ENCODE measurements at regions not wholly inside any gene's neighbourhood (a gene's known extent, or its start where the extent isn't known, plus 50 kb on each side); places are given as distances from the start of the nearest gene placed in this dataset.

DNA sequence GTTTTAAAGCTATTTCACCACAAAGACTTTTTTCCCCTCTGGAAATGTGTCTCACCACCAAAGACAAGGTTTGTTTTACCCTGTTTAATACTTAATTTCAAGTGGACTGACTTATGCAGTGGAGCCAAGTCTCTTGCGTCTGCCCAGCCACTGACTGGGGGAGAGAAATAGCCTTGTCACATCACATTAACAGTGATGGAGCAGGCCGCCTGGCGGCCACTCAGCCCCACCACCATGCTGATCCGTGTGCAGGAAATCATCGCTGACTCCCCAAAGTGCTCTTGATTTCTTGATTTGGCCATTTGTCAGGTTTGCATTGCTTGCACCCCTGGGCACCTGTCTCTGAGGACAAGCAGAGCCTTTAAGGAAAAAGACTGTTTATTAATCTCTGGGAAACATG lies 334.1 kb downstream of the GLRX3 start:
- Histone ChIP-seq H3K9ac (no peak overlapping the region), H3K27ac (no peak overlapping the region), H3K4me2 (no peak overlapping the region), H3K27me3 (ENCODE audit: insufficient read depth, low read depth) (no peaks in the 10 kb centered on the region), H3K79me2 (ENCODE audit: insufficient read depth, low read depth) (no peaks in the 10 kb centered on the region), H3K4me1 (ENCODE audit: low read depth, poor library complexity, severe bottlenecking) (no peaks in the 10 kb centered on the region), H3K36me3 (ENCODE audit: insufficient read depth) (no peaks in the 10 kb centered on the region), H4K20me1 (ENCODE audit: insufficient read depth) (no peaks in the 10 kb centered on the region), H2AFZ (ENCODE audit: low read depth) (no peak overlapping the region), H3K4me3 (IDR thresholded peaks at IDR 0.05; ENCODE audit: insufficient read depth, low read depth, low read length) (no peak overlapping the region)
- TF ChIP-seq, protein P1, sequence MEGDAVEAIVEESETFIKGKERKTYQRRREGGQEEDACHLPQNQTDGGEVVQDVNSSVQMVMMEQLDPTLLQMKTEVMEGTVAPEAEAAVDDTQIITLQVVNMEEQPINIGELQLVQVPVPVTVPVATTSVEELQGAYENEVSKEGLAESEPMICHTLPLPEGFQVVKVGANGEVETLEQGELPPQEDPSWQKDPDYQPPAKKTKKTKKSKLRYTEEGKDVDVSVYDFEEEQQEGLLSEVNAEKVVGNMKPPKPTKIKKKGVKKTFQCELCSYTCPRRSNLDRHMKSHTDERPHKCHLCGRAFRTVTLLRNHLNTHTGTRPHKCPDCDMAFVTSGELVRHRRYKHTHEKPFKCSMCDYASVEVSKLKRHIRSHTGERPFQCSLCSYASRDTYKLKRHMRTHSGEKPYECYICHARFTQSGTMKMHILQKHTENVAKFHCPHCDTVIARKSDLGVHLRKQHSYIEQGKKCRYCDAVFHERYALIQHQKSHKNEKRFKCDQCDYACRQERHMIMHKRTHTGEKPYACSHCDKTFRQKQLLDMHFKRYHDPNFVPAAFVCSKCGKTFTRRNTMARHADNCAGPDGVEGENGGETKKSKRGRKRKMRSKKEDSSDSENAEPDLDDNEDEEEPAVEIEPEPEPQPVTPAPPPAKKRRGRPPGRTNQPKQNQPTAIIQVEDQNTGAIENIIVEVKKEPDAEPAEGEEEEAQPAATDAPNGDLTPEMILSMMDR (conservative IDR thresholded peaks at IDR 0.05; ENCODE audit: low read depth, low read length): no peak

DNA sequence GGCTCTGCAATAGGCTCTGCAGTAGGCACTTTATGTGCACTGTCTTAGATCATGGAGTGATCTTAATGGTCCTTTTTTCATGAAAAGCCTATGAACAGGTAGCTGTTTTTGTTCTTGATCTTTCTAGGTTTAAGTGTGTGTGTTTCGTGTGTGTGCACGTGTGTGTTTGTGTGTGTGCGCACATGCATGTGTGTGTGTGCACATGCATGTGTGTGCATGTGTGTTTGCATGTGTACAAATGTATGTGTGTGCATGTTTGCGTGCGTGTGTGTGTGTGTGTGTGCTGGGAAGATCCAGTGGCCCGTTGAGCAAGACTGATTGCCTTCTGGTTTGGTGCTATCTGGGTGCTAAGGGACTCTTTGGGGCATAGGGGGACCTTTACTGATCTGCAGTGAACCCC lies 334.8 kb downstream of the GLRX3 start:
- Histone ChIP-seq H2AFZ (ENCODE audit: low read depth) (no peak overlapping the region), H4K20me1 (ENCODE audit: insufficient read depth) (no peaks in the 10 kb centered on the region), H3K4me1 (ENCODE audit: low read depth, poor library complexity, severe bottlenecking) (no peaks in the 10 kb centered on the region), H3K36me3 (ENCODE audit: insufficient read depth) (no peaks in the 10 kb centered on the region), H3K27me3 (ENCODE audit: insufficient read depth, low read depth) (no peaks in the 10 kb centered on the region), H3K4me2 (no peak overlapping the region), H3K79me2 (ENCODE audit: insufficient read depth, low read depth) (no peaks in the 10 kb centered on the region), H3K9ac (no peak overlapping the region), H3K4me3 (IDR thresholded peaks at IDR 0.05; ENCODE audit: insufficient read depth, low read depth, low read length) (no peak overlapping the region), H3K27ac (no peak overlapping the region)
- TF ChIP-seq, protein P1 (conservative IDR thresholded peaks at IDR 0.05; ENCODE audit: low read depth, low read length): no peak

DNA sequence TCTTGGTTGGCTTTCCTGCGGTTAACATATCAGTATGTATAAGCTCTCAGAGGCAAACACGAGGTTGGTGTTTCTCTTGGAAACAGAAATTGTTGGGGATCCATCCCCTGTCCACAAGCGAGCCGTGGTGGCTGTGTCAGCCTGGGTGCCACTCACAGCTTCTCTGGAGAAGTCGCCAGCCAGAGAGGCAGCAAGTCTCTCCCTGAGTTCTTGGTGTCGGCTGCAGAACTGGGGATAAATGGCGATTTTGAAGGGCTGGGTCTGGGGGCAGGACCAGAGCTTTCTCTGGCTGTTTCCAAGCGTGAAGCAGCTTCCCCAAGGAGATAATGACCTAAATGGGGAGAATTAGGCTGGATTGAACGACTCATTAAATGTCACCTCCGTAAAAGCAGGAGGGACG lies 335.3 kb downstream of the GLRX3 start:
- Histone ChIP-seq H2AFZ (ENCODE audit: low read depth) (no peak overlapping the region), H3K4me3 (IDR thresholded peaks at IDR 0.05; ENCODE audit: insufficient read depth, low read depth, low read length) (no peak overlapping the region), H4K20me1 (ENCODE audit: insufficient read depth) (no peaks in the 10 kb centered on the region), H3K36me3 (ENCODE audit: insufficient read depth) (no peaks in the 10 kb centered on the region), H3K79me2 (ENCODE audit: insufficient read depth, low read depth) (no peaks in the 10 kb centered on the region), H3K9ac (no peak overlapping the region), H3K27me3 (ENCODE audit: insufficient read depth, low read depth) (no peaks in the 10 kb centered on the region), H3K27ac (no peak overlapping the region), H3K4me2 (no peak overlapping the region), H3K4me1 (ENCODE audit: low read depth, poor library complexity, severe bottlenecking) (no peaks in the 10 kb centered on the region)
- TF ChIP-seq, protein P1 (conservative IDR thresholded peaks at IDR 0.05; ENCODE audit: low read depth, low read length): no peak

DNA sequence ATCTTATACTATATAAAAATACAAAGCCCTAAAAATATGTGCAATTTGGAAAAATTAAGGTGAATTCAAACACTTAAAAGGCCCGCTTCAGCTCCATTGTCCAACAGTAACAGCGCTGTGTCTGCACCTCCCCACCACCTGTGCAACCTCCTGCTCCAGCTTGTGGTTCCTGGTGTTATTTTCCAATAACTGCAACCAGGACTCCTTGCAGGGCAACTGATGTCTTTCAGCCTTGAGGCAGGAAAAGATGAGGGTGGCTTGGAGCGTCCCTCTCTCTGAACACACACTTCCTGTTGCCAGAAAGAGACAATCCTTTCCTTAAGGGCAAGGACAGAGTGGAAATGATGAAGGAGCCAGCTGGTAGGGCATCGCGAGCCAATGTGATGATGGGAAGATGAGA lies 336.0 kb downstream of the GLRX3 start:
- H3K4me1 ChIP-seq (ENCODE audit: low read depth, poor library complexity, severe bottlenecking): no peaks in the 10 kb centered on the region
- H3K9ac ChIP-seq: no peak overlapping the region
- H3K4me3 ChIP-seq (IDR thresholded peaks at IDR 0.05; ENCODE audit: insufficient read depth, low read depth, low read length): no peak overlapping the region
- H3K27ac ChIP-seq: no peak overlapping the region
- H3K36me3 ChIP-seq (ENCODE audit: insufficient read depth): no peaks in the 10 kb centered on the region
- no peaks in the 10 kb centered on the region for H3K79me2 ChIP-seq (ENCODE audit: insufficient read depth, low read depth)
- TF ChIP-seq, protein P1 (conservative IDR thresholded peaks at IDR 0.05; ENCODE audit: low read depth, low read length): no peak
- no peak overlapping the region for H3K4me2 ChIP-seq
- H2AFZ ChIP-seq (ENCODE audit: low read depth): no peak overlapping the region
- H3K27me3 ChIP-seq (ENCODE audit: insufficient read depth, low read depth): no peaks in the 10 kb centered on the region
- H4K20me1 ChIP-seq (ENCODE audit: insufficient read depth): no peaks in the 10 kb centered on the region

Data from KMS-11 (cell line).